ENCODE measurements at regions not wholly inside any gene's neighbourhood (a gene's known extent, or its start where the extent isn't known, plus 50 kb on each side); places are given as distances from the start of the nearest gene placed in this dataset.

GRCh38 chr6:4212588-4212987 is 77.2 kb upstream of the ECI2 start:
- Mint-ChIP-seq H3K4me3 (no peak overlapping the region), H3K27ac (no peak overlapping the region), H3K9me3 (peaks cover 44% of the 10 kb centered on the region), H3K36me3 (ENCODE audit: low read depth) (peaks cover 2% of the 10 kb centered on the region), H3K27me3 (ENCODE audit: insufficient read depth) (peaks cover 3% of the 10 kb centered on the region), H3K4me1 (no peaks in the 10 kb centered on the region)
- 67 to 80% methylated on average over 1 of the region's 1 CpG for WGBS, 2 experiments (ENCODE audit: insufficient coverage in 1 of 2, insufficient read length in 1 of 2)
- Histone ChIP-seq H3K36me3 (ENCODE audit: control insufficient read depth, insufficient read depth, low read length) (no peaks in the 10 kb centered on the region), H3K4me3 (ENCODE audit: low read length) (no peak overlapping the region), H3K4me1 (ENCODE audit: control insufficient read depth, insufficient read depth, low read length) (no peaks in the 10 kb centered on the region), H3K27ac (ENCODE audit: low read depth, low read length) (no peak overlapping the region), H3K9ac (ENCODE audit: extremely low read depth, low read length, poor library complexity, severe bottlenecking) (no peak overlapping the region), H3K27me3 (ENCODE audit: control insufficient read depth, insufficient read depth, low read length, poor library complexity, severe bottlenecking) (no peaks in the 10 kb centered on the region), H3K9me3 (ENCODE audit: control insufficient read depth, low read length) (peaks cover 26% of the 10 kb centered on the region)
- no peak for TF ChIP-seq CTCF (conservative IDR thresholded peaks at IDR 0.05)
- no peak for DNase-seq

GRCh38 chr6:4210629-4211419 is 75.4 kb upstream of the ECI2 start:
- H3K4me3 Mint-ChIP-seq = no peak overlapping the region
- TF ChIP-seq CTCF (conservative IDR thresholded peaks at IDR 0.05) = peak; percentile 83
- no peak overlapping the region for H3K4me3 ChIP-seq (ENCODE audit: low read length)
- 27 to 40% methylated on average over 1 to 4 of the region's 4 CpGs for WGBS, 2 experiments (ENCODE audit: insufficient coverage in 1 of 2, insufficient read length in 1 of 2)
- peaks cover 2% of the 10 kb centered on the region for H3K36me3 Mint-ChIP-seq (ENCODE audit: low read depth)
- no peaks in the 10 kb centered on the region for H3K27me3 ChIP-seq (ENCODE audit: control insufficient read depth, insufficient read depth, low read length, poor library complexity, severe bottlenecking)
- peak; percentile 91 for DNase-seq
- peaks cover 26% of the 10 kb centered on the region for H3K9me3 ChIP-seq (ENCODE audit: control insufficient read depth, low read length)
- peaks cover 3% of the 10 kb centered on the region for H3K27me3 Mint-ChIP-seq (ENCODE audit: insufficient read depth)
- H3K4me1 ChIP-seq (ENCODE audit: control insufficient read depth, insufficient read depth, low read length) = no peaks in the 10 kb centered on the region
- H3K27ac Mint-ChIP-seq = no peak overlapping the region
- H3K36me3 ChIP-seq (ENCODE audit: control insufficient read depth, insufficient read depth, low read length) = no peaks in the 10 kb centered on the region
- H3K4me1 Mint-ChIP-seq = no peaks in the 10 kb centered on the region
- peaks cover 39% of the 10 kb centered on the region for H3K9me3 Mint-ChIP-seq
- no peak overlapping the region for H3K9ac ChIP-seq (ENCODE audit: extremely low read depth, low read length, poor library complexity, severe bottlenecking)
- no peak overlapping the region for H3K27ac ChIP-seq (ENCODE audit: low read depth, low read length)

GRCh38 chr6:4209196-4209595 is 73.8 kb upstream of the ECI2 start:
- Histone ChIP-seq H3K36me3 (ENCODE audit: control insufficient read depth, insufficient read depth, low read length) (no peaks in the 10 kb centered on the region), H3K9me3 (ENCODE audit: control insufficient read depth, low read length) (peaks cover 27% of the 10 kb centered on the region), H3K4me3 (ENCODE audit: low read length) (no peak overlapping the region), H3K27me3 (ENCODE audit: control insufficient read depth, insufficient read depth, low read length, poor library complexity, severe bottlenecking) (no peaks in the 10 kb centered on the region), H3K9ac (ENCODE audit: extremely low read depth, low read length, poor library complexity, severe bottlenecking) (no peak overlapping the region), H3K4me1 (ENCODE audit: control insufficient read depth, insufficient read depth, low read length) (no peaks in the 10 kb centered on the region), H3K27ac (ENCODE audit: low read depth, low read length) (no peak overlapping the region)
- no peak for DNase-seq
- WGBS, 2 experiments (ENCODE audit: insufficient coverage in 1 of 2, insufficient read length in 1 of 2) = 90% methylated on average over 2 of the region's 2 CpGs; no CpG with 5 or more reads in 1 of the 2 experiments
- Mint-ChIP-seq H3K4me3 (no peak overlapping the region), H3K9me3 (peaks cover 38% of the 10 kb centered on the region), H3K36me3 (ENCODE audit: low read depth) (peaks cover 8% of the 10 kb centered on the region), H3K27ac (no peak overlapping the region), H3K27me3 (ENCODE audit: insufficient read depth) (no peaks in the 10 kb centered on the region), H3K4me1 (no peaks in the 10 kb centered on the region)
- TF ChIP-seq CTCF (conservative IDR thresholded peaks at IDR 0.05) = no peak

Measured in endodermal cell (in vitro differentiated cells).